Fibroblast of gingiva (primary cell): ENCODE measurements at regions not wholly inside any gene's neighbourhood (a gene's known extent, or its start where the extent isn't known, plus 50 kb on each side); places are given as distances from the start of the nearest gene placed in this dataset.
"Not testable (repeated sequence)": the region's sequence is repeated elsewhere in the genome, so short reads cannot be mapped to it uniquely, and the experiment has no call there.

Experiments
- DNase-seq: peaks from one replicate; pipeline ENCODE4 v3.0.0-alpha.2; 2011; ENCODE audit warnings: low read depth

- DNase-seq, result no peak
These were observed 163.9 kb upstream of the DAPK1 start for GRCh38 chr9:87333802-87334201.

- no peak for DNase-seq
These were observed 163.3 kb upstream of the DAPK1 start for GRCh38 chr9:87334366-87334765.

GRCh38 chr9:87336407-87336806 is 161.3 kb upstream of the DAPK1 start:
- peak; percentile 30 for DNase-seq

GRCh38 chr9:87336914-87337333 is 160.7 kb upstream of the DAPK1 start:
- DNase-seq, result peak; percentile 86

- DNase-seq, result peak; percentile 70
These were observed 160.2 kb upstream of the DAPK1 start for GRCh38 chr9:87337335-87338087.

- no peak for DNase-seq
These were observed 159.3 kb upstream of the DAPK1 start for GRCh38 chr9:87338088-87338989.

- DNase-seq, result no peak
These were observed 157.3 kb upstream of the DAPK1 start for GRCh38 chr9:87340391-87340790.

- DNase-seq, result peak; percentile 80
These were observed 154.9 kb upstream of the DAPK1 start for GRCh38 chr9:87342743-87343142.

GRCh38 chr9:87343816-87344430 is 153.7 kb upstream of the DAPK1 start:
- no peak for DNase-seq

GRCh38 chr9:87346061-87346665 is 151.5 kb upstream of the DAPK1 start:
- DNase-seq, result no peak

GRCh38 chr9:87350915-87351314 is 146.8 kb upstream of the DAPK1 start:
- DNase-seq, result no peak

GRCh38 chr9:87353301-87353700 is 144.4 kb upstream of the DAPK1 start:
- no peak for DNase-seq

GRCh38 chr9:87354147-87354546 is 143.5 kb upstream of the DAPK1 start:
- DNase-seq, result no peak

GRCh38 chr9:87357600-87357999 is 140.1 kb upstream of the DAPK1 start:
- DNase-seq, result no peak

- no peak for DNase-seq
These were observed 138.4 kb upstream of the DAPK1 start for GRCh38 chr9:87359264-87359663.

- DNase-seq, result no peak
These were observed 137.6 kb upstream of the DAPK1 start for GRCh38 chr9:87359958-87360601.

GRCh38 chr9:87370049-87370685 is 127.5 kb upstream of the DAPK1 start:
- DNase-seq, result no peak

GRCh38 chr9:87371795-87372355 is 125.8 kb upstream of the DAPK1 start:
- no peak for DNase-seq

- DNase-seq, result no peak
These were observed 125.3 kb upstream of the DAPK1 start for GRCh38 chr9:87372356-87372851.

GRCh38 chr9:87374023-87374919 is 123.4 kb upstream of the DAPK1 start:
- DNase-seq, result not testable (repeated sequence)
